Right kidney (tissue), 1 donor: ENCODE measurements at regions not wholly inside any gene's neighbourhood (a gene's known extent, or its start where the extent isn't known, plus 50 kb on each side); places are given as distances from the start of the nearest gene placed in this dataset.
"Not testable (repeated sequence)": the region's sequence is repeated elsewhere in the genome, so short reads cannot be mapped to it uniquely, and the experiment has no call there.

Experiments used
- DNase-seq: peaks from one replicate; pipeline ENCODE4 v3.0.0-alpha.2; 2016

GRCh38 chr2:215654148-215654819, 218.4 kb upstream of the FN1 start:
- no peak for DNase-seq

GRCh38 chr2:215653344-215654030, 217.6 kb upstream of the FN1 start:
- DNase-seq = no peak

GRCh38 chr2:215652388-215652787, 216.5 kb upstream of the FN1 start:
- DNase-seq = no peak

GRCh38 chr2:215651412-215651811, 215.5 kb upstream of the FN1 start:
- DNase-seq = no peak

GRCh38 chr2:215644233-215644897, 208.5 kb upstream of the FN1 start:
- no peak for DNase-seq

- no peak for DNase-seq
Observed at GRCh38 chr2:215638687-215639086, 202.8 kb upstream of the FN1 start.

GRCh38 chr2:215637651-215638050, 201.8 kb upstream of the FN1 start:
- no peak for DNase-seq

GRCh38 chr2:215636816-215637215, 200.9 kb upstream of the FN1 start:
- no peak for DNase-seq

- DNase-seq = no peak
Observed at GRCh38 chr2:215635788-215636139, 199.9 kb upstream of the FN1 start.

GRCh38 chr2:215635071-215635787, 199.4 kb upstream of the FN1 start:
- no peak for DNase-seq

GRCh38 chr2:215633360-215633759, 197.5 kb upstream of the FN1 start:
- DNase-seq = no peak

- DNase-seq = no peak
Observed at GRCh38 chr2:215631696-215632095, 195.8 kb upstream of the FN1 start.

- not testable (repeated sequence) for DNase-seq
Observed at GRCh38 chr2:215630796-215631195, 194.9 kb upstream of the FN1 start.

GRCh38 chr2:215627771-215628170, 191.9 kb upstream of the FN1 start:
- DNase-seq = no peak

- no peak for DNase-seq
Observed at GRCh38 chr2:215626812-215627281, 191.0 kb upstream of the FN1 start.

GRCh38 chr2:215626063-215626462, 190.2 kb upstream of the FN1 start:
- DNase-seq = no peak

- DNase-seq = no peak
Observed at GRCh38 chr2:215625207-215625606, 189.3 kb upstream of the FN1 start.

GRCh38 chr2:215624423-215624829, 188.6 kb upstream of the FN1 start:
- peak; percentile 22 for DNase-seq

GRCh38 chr2:215622837-215623236, 187.0 kb upstream of the FN1 start:
- DNase-seq = no peak

GRCh38 chr2:215621381-215621780, 185.5 kb upstream of the FN1 start:
- DNase-seq = no peak

- DNase-seq = no peak
Observed at GRCh38 chr2:215620528-215620927, 184.7 kb upstream of the FN1 start.

GRCh38 chr2:215619989-215620388, 184.1 kb upstream of the FN1 start:
- DNase-seq = no peak
